GM12891 (cell line): ENCODE measurements at regions not wholly inside any gene's neighbourhood (a gene's known extent, or its start where the extent isn't known, plus 50 kb on each side); places are given as distances from the start of the nearest gene placed in this dataset.

Experiments used
- DNase-seq: peaks from one replicate; pipeline ENCODE4 v3.0.0; 2011; ENCODE audit warnings: low spot score; ENCODE audit not compliant: insufficient read length
- FAIRE-seq: peaks from 2 replicates; lab custom pipeline; 2011; peaks lifted over from hg19 to GRCh38; lab: Jason Lieb, UNC
- PAX5 ChIP-seq: IDR thresholded peaks from 2 replicates; pipeline ENCODE4 v1.6.1; 2011; ENCODE audit warnings: low read length, moderate library complexity, mild to moderate bottlenecking; ENCODE audit not compliant: insufficient read depth, severe bottlenecking
- POLR2A ChIP-seq: IDR thresholded peaks from 2 replicates; pipeline ENCODE4 v1.6.1; 2011; ENCODE audit warnings: low read depth, low read length, control low read depth
- POLR2AphosphoS5 ChIP-seq: IDR thresholded peaks from 2 replicates; pipeline ENCODE4 v1.6.1; 2011; ENCODE audit warnings: low read depth, low read length, control low read depth
- POU2F2 ChIP-seq: IDR thresholded peaks from 2 replicates; pipeline ENCODE4 v1.6.1; 2011; ENCODE audit warnings: low read depth, mild to moderate bottlenecking, control low read depth, low read length, moderate library complexity
- SPI1 ChIP-seq: IDR thresholded peaks from 2 replicates; pipeline ENCODE4 v1.6.1; 2011; ENCODE audit warnings: low read depth, low read length, control low read depth
- TAF1 ChIP-seq: IDR thresholded peaks from 2 replicates; pipeline ENCODE4 v1.6.1; 2011; ENCODE audit warnings: low read depth, low read length, control low read depth

DNA sequence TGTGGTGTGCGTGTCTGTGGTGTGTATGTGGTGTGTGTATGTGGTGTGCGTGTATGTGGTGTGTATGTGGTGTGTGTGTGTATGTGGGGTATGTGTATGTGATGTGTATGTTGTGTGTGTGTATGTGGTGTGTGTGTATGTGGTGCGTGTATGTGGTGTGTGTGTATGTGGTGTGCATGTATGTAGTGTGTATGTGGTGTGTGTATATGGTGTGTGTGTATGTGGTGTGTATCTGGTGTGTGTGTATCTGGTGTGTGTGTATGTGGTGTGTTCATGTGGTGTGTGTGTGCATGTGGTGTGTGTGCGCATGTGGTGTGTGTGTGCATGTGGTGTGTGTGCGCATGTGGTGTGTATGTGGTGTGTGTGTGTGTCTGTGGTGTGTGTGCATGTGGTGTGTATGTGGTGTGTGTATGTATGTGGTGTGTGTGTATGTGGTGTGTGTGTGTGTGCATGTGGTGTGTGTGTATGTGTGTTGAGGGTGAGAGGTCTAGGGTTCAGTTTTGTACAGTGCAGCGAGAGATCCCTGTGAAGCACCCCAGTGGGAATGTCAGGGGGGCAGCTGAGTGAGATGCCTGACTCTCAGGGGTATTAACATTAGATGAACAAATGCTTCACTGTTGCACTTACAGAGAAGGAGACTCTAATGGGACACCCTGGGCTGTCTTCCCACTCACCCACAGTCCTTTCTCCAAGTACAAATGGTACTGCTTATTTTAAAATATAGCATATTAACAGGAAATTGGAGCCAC lies 61.3 kb upstream of the MEDAG start:
- no peak for DNase-seq
- no peak for TF ChIP-seq POLR2A
- no peak for TF ChIP-seq PAX5
- no peak for TF ChIP-seq POU2F2
- no peak for TF ChIP-seq POLR2AphosphoS5
- no peak for TF ChIP-seq TAF1
- TF ChIP-seq SPI1, result no peak
- FAIRE-seq, result peak; percentile 99

DNA sequence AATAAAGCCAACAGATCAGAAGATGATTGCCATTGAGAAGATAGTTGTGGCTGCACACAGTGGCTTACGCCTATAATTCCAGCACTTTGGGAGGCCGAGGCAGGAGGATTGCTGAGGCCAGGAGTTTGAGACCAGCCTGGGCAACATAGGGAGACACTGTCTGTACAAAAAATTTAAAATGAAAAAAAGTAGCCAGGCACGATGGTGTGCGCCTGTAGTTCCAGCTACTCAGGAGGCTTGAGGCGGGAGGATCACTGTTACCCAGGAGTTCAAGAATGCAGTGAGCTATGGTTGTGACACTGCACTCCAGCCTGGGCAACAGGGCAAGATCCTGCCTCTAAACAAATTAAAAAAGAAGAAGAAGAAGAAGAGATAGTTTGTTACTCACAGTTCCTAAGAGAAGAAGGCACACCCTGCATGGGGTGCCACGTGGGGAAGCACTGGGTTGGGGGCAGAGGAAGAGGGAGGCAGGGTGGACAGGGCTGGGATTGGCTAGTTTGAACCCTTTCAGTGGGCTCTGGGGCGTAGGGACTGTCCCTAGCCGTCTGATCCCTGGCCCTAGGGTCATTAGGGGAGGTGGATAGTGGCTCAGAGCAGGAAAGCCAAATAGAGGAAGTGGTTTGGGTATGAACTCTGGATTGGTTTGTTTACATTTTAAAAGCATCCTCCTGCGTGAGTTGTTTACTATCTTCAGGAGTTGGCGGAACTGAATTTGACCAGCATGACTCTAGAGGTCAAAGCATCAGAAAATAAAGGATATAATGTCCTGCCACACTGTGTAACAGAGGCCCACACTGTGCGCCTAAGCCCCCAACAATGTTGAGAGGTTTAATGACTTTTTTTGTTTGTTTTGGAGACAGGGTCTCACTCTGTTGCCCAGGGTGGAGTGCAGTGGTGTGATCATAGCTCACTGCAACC lies 60.5 kb upstream of the MEDAG start:
- TF ChIP-seq SPI1, result peak; percentile 96
- no peak for TF ChIP-seq POLR2A
- DNase-seq, result no peak
- no peak for FAIRE-seq

DNA sequence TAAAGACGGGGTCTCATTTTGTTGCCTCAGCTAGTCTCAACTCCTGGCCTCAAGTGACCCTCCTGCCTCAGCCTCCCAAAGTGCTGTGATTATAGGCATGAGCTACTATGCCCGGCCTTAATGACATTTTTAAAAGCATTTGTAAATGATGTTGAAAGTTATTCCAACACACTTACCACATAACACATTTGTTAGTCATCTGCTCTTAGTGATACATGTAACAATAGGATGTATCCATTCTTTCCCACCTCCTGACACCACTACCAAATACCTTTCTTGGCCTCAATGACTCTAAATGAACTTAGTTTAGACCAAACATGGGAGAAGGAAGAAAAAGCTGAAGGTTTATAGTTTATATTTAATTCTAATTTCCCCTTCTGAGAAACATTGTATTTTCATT lies 59.8 kb upstream of the MEDAG start:
- FAIRE-seq (no peak), DNase-seq (no peak)

DNA sequence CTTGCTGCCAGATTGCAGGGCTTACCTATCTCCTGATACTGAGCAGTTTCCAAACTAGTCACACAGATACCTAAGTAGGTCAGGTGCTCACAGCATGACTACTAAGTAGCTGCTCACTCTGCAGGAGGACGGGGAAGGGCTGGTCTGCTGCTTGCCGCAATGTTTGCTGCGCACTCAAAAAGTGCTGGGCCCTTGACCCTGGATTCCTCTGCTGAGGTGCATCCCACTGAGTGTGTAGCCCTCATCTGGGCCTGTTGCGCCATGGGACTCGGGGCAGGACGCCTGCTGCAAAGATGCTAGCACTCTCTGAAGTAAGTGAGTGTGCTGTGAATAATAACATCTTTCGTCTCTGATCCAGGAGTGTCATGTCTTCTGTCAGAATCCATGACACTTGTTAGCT lies 59.2 kb upstream of the MEDAG start:
- no peak for TF ChIP-seq SPI1
- TF ChIP-seq POLR2A, result no peak
- DNase-seq, result no peak
- no peak for FAIRE-seq

More for the DNA sequence above, 59.8 kb upstream of the MEDAG start:
- TF ChIP-seq POLR2A (no peak), POLR2AphosphoS5 (no peak), SPI1 (no peak), PAX5 (no peak), TAF1 (no peak), POU2F2 (no peak)

DNA sequence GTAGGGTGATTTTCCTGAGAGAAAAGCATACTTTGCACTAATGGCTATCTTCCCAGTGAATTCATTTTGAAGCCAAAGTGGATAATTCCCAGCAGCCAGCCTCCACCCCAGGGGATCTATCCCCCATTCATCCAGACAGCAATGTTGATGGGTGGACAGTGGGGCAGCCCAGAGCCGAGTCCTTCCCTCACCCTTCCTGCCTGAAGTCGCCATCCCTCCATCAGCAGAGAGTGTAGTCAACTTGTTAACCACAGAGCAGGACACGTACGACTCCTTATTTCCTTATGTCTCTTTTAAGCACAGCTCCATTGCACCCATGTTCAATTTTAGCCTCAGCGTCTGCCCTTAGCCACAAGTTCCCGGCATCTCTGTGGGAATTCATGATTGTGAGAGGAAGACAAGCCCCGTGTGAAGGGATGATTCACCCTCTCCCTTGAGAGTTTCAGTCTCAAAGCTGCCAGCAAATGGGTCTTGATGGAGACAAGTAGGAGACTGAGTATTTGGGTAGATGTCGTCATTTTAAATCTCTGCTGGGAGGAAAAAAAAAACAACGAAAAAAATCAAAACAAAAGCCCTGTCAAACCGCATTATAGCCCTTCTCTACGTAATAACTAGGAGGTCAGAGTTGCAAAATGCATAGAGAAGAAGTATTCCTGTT lies 58.3 kb upstream of the MEDAG start:
- no peak for DNase-seq
- FAIRE-seq, result no peak

DNA sequence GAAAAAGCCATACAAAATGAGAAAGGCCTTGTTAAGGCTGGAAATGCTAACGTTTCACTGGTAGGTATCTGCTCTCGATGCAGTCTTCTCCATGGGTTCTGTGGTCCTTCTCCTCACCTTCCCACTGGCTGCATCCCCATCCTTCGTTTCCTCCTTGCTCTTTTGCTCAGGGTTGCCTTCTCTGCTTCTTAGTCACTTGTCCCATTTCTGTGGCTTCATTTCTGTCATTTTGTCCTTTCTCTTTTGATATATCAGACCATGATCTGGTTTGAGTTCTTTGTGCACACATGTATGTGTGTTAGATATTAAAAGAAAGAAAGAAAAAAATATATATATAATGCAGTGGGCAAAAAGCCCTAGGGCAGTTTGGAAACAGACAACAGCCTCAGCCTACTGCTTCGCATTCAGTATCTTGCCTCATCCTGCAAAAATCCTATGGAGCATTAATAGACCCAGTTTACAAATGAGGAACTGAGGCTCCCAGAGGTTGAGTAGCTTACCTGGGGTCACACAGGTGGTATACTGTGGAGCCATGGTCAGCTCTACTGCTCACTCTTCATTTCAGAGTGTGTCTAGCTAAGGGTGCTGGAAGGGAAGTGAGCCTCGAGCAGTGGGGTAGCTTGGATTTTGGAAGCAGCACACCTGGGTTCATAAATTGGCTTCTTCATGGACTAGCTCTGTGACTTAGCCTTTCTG lies 57.6 kb upstream of the MEDAG start:
- DNase-seq (no peak), FAIRE-seq (no peak)
- no peak for TF ChIP-seq POLR2A
- TF ChIP-seq POU2F2, result no peak
- no peak for TF ChIP-seq TAF1
- TF ChIP-seq SPI1, result peak; percentile 74

More for the DNA sequence above, 58.3 kb upstream of the MEDAG start:
- TF ChIP-seq SPI1, result no peak
- no peak for TF ChIP-seq TAF1
- no peak for TF ChIP-seq POLR2A
- no peak for TF ChIP-seq POLR2AphosphoS5
- TF ChIP-seq PAX5, result no peak
- no peak for TF ChIP-seq POU2F2

DNA sequence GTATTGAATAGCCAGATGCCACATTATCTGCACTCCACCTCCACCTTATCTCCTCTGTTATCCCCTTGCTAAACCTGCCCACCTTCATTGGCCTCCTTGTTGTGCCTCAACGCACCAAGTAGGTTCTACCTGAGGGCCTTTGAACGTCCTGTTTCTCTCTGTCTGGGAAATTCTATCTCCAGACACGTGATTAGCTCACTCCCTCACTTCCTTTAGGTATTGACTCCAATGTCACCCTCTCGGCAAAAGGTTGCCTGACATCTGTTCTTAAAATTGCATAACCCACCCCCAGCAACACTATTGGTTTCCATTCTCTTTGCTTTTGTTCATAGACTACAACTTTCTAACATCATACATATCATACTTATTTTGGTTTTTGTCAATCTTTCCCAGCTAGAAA lies 56.5 kb upstream of the MEDAG start:
- DNase-seq (no peak), FAIRE-seq (no peak)
- TF ChIP-seq POU2F2 (no peak), TAF1 (no peak), POLR2AphosphoS5 (no peak), SPI1 (no peak), PAX5 (no peak), POLR2A (no peak)

DNA sequence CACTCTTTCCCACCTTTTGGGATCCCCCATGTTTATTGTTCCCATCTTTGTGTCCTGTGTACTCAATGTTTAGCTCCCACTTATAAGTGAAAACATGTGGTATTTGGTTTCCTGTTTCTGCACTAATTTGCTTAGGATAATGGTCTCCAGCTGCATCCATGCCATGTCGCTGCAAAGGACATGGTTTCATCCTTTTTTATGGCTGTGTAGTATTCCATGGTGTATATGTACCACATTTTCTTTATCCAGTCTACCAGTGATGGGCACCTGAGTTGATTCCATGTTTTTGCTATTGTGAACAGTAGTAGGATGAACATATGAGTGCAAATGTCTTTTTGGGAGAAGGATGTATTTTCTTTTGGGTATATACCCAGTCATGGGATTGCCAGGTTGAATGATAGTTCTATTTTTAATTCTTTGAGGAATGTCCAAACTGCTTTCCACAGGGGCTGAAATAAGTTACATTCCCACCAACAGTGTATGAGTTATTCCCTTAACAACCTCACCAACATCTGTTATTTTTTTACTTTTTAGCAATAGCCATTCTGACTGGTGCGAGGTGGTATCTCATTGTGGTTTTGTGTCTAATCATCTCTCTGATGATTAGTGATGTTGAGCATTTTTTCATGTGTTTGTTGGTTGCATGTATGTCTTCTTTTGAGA lies 55.7 kb upstream of the MEDAG start:
- TF ChIP-seq POLR2A (no peak), TAF1 (no peak), POU2F2 (no peak), PAX5 (no peak), POLR2AphosphoS5 (no peak), SPI1 (no peak)
- FAIRE-seq, result peak; percentile 64
- DNase-seq, result no peak
